ENCODE measurements at regions not wholly inside any gene's neighbourhood (a gene's known extent, or its start where the extent isn't known, plus 50 kb on each side); places are given as distances from the start of the nearest gene placed in this dataset.
A peak's percentile ranks its signal among the peaks of the same experiment; 100 is the strongest.

GRCh38 chr1:181166377-181167196, 78.1 kb downstream of the IER5 start (continued):
- TF ChIP-seq FOXO1 (CRISPR knock-in tag; IDR thresholded peaks at IDR 0.05): peak; percentile 10; the same call in 1 of the 2 replicates
- TF ChIP-seq TFDP1 (CRISPR knock-in tag; IDR thresholded peaks at IDR 0.05; ENCODE audit: borderline replicate concordance): peak; percentile 25; the same call in 1 of the 2 replicates
- TF ChIP-seq SETDB1 (CRISPR knock-in tag; IDR thresholded peaks at IDR 0.05; ENCODE audit: borderline replicate concordance): no peak
- no peak for TF ChIP-seq ZUFSP (CRISPR knock-in tag; IDR thresholded peaks at IDR 0.05; ENCODE audit: borderline replicate concordance)
- TF ChIP-seq MEF2D (CRISPR knock-in tag; IDR thresholded peaks at IDR 0.05): no peak
- no peak for TF ChIP-seq MBD4 (IDR thresholded peaks at IDR 0.05; ENCODE audit: borderline replicate concordance, low read length)
- TF ChIP-seq ZBTB25 (CRISPR knock-in tag; IDR thresholded peaks at IDR 0.05): no peak
- TF ChIP-seq ZNF704 (CRISPR knock-in tag; IDR thresholded peaks at IDR 0.05; ENCODE audit: borderline replicate concordance): peak; percentile 48; the same call in 1 of the 2 replicates
- TF ChIP-seq MAF1 (CRISPR knock-in tag; IDR thresholded peaks at IDR 0.05; ENCODE audit: borderline replicate concordance): no peak
- no peak for TF ChIP-seq KMT2B (CRISPR knock-in tag; IDR thresholded peaks at IDR 0.05)
- TF ChIP-seq NCOA5 (CRISPR knock-in tag; IDR thresholded peaks at IDR 0.05): no peak
- TF ChIP-seq ZKSCAN1 (IDR thresholded peaks at IDR 0.05; ENCODE audit: low read length): no peak
- no peak for TF ChIP-seq MEIS2 (CRISPR knock-in tag; IDR thresholded peaks at IDR 0.05)
- no peak for TF ChIP-seq ZNF747 (CRISPR knock-in tag; IDR thresholded peaks at IDR 0.05; ENCODE audit: borderline replicate concordance)
- no peak for TF ChIP-seq NR2F6 (IDR thresholded peaks at IDR 0.05)
- no peak for TF ChIP-seq NR2F6 (CRISPR knock-in tag; IDR thresholded peaks at IDR 0.05)
- TF ChIP-seq ZNF510 (CRISPR knock-in tag; IDR thresholded peaks at IDR 0.05; ENCODE audit: low read depth): 0 out of 2 replicates have a peak, but pooled peaks have one; percentile 59
- no peak for TF ChIP-seq ZBTB2 (CRISPR knock-in tag; IDR thresholded peaks at IDR 0.05; ENCODE audit: low read depth)
- no peak for TF ChIP-seq CHD2 (IDR thresholded peaks at IDR 0.05; ENCODE audit: low read depth, low read length)
- TF ChIP-seq CREB3 (CRISPR knock-in tag; IDR thresholded peaks at IDR 0.05): no peak
- TF ChIP-seq NFRKB (IDR thresholded peaks at IDR 0.05): no peak
- TF ChIP-seq MXI1 (IDR thresholded peaks at IDR 0.05; ENCODE audit: borderline replicate concordance, low read depth, low read length): no peak
- TF ChIP-seq ZNF709 (CRISPR knock-in tag; IDR thresholded peaks at IDR 0.05): no peak
- no peak for TF ChIP-seq FIP1L1 (IDR thresholded peaks at IDR 0.05; ENCODE audit: borderline replicate concordance, insufficient read depth, low read depth, low read length)
